B cell (primary cell): ENCODE measurements at regions not wholly inside any gene's neighbourhood (a gene's known extent, or its start where the extent isn't known, plus 50 kb on each side); places are given as distances from the start of the nearest gene placed in this dataset.

Source experiments
- ATAC-seq: fragments of 200-7000 bp; cut with Tn5 transposase; one replicate; pipeline ENCODE4 v1.10.0; 2021; ENCODE audit warnings: low read depth, mild to moderate bottlenecking, moderate number of reproducible peaks, moderate library complexity
- CTCF ChIA-PET: fragments of 350-600 bp; sonication (Branson Sonifier 250); formaldehyde crosslinking; loops from one replicate; lab custom pipeline; 2021; ENCODE audit warnings: antibody characterized with exemption, inconsistent platforms; lab: Charles Lee
- POLR2A ChIA-PET: fragments of 350-600 bp; sonication (Branson Sonifier 250); formaldehyde crosslinking; loops from one replicate; lab custom pipeline; 2021; ENCODE audit warnings: antibody characterized with exemption; lab: Charles Lee
- DNase-seq: peaks from one replicate; pipeline ENCODE4 v3.0.0; 2013
- H2AFZ ChIP-seq: 2 replicates; pipeline ENCODE4 v1.6.1; 2012; ENCODE audit warnings: mild to moderate bottlenecking, low read depth, low read length; ENCODE audit not compliant: insufficient read depth, poor library complexity, severe bottlenecking
- H3K27ac ChIP-seq, 2 donors: 1 replicate in 1 of 2; 2 replicates in 1 of 2; pipeline ENCODE4 v1.5.1; 2012 to 2013; ENCODE audit warnings: low read length in 2 of 2, mild to moderate bottlenecking in 2 of 2, moderate library complexity in 1 of 2
- H3K27me3 ChIP-seq, 4 experiments: fragments of 200-600 bp in 1 of 4; sonication (generic) in 1 of 4; replicated peaks in 1 of 4; 1 replicate in 2 of 4; 2 replicates in 2 of 4; pipeline versions ENCODE4 v1.6.1 to v1.7.0; 2013 to 2016; ENCODE audit warnings: low read length in 3 of 4, mild to moderate bottlenecking in 2 of 4, mixed read lengths in 1 of 4, moderate library complexity in 1 of 4; ENCODE audit not compliant: insufficient read depth in 4 of 4, control insufficient read depth in 3 of 4; ENCODE audit errors: control extremely low read depth in 1 of 4
- H3K36me3 ChIP-seq, 2 experiments: replicated peaks in 1 of 2; 1 replicate in 1 of 2; 2 replicates in 1 of 2; pipeline versions ENCODE4 v1.6.1 to v1.7.1; 2013; ENCODE audit warnings: low read length in 1 of 2; ENCODE audit not compliant: insufficient read depth in 2 of 2, control insufficient read depth in 1 of 2; ENCODE audit errors: control extremely low read depth in 1 of 2, extremely low read depth in 1 of 2
- H3K4me1 ChIP-seq, 2 donors: fragments of 200-600 bp in 1 of 2; sonication (generic) in 1 of 2; 1 replicate in 1 of 2; 2 replicates in 1 of 2; pipeline versions ENCODE4 v1.5.1 to v1.6.1; 2013 to 2017; ENCODE audit warnings: low read length in 2 of 2; ENCODE audit not compliant: control insufficient read depth in 2 of 2, insufficient read depth in 2 of 2
- H3K4me2 ChIP-seq: replicated peaks from 2 replicates; pipeline ENCODE3; 2012; ENCODE audit warnings: mild to moderate bottlenecking, low read depth, low read length; ENCODE audit not compliant: poor library complexity, severe bottlenecking
- H3K4me3 ChIP-seq, 5 experiments: fragments of 200-600 bp in 1 of 5; sonication (generic) in 1 of 5; 1 replicate in 3 of 5; 2 replicates in 2 of 5; pipeline versions ENCODE4 v1.5.1 to v1.7.0; 2011 to 2016; ENCODE audit warnings: low read length in 4 of 5, mild to moderate bottlenecking in 4 of 5, low read depth in 2 of 5, control low read depth in 1 of 5, moderate library complexity in 1 of 5; ENCODE audit not compliant: insufficient read depth in 1 of 5; ENCODE audit errors: control extremely low read depth in 1 of 5, extremely low read depth in 1 of 5
- H3K79me2 ChIP-seq: fragments of 200-600 bp; sonication (generic); one replicate; pipeline ENCODE4 v1.6.0; 2016; ENCODE audit warnings: low read length; ENCODE audit not compliant: control insufficient read depth, insufficient read depth
- H3K9ac ChIP-seq: fragments of 200-600 bp; sonication (generic); 2 replicates; pipeline ENCODE4 v1.6.1; 2017; ENCODE audit warnings: mild to moderate bottlenecking, low read length, moderate library complexity
- H3K9me3 ChIP-seq, 3 donors: one replicate each; pipeline versions ENCODE4 v1.6.1 to v1.7.1; 2013; ENCODE audit warnings: low read length in 2 of 3; ENCODE audit not compliant: control insufficient read depth in 2 of 3, insufficient read depth in 1 of 3; ENCODE audit errors: control extremely low read depth in 1 of 3
- H4K20me1 ChIP-seq: 2 replicates; pipeline ENCODE4 v1.6.0; 2012; ENCODE audit warnings: mild to moderate bottlenecking, low read length; ENCODE audit not compliant: insufficient read depth, control insufficient read depth, poor library complexity, severe bottlenecking
- H3K27ac Mint-ChIP-seq: one replicate; pipeline ENCODE4 v1.8.0; 2021; ENCODE audit warnings: mixed read lengths
- H3K27me3 Mint-ChIP-seq: one replicate; pipeline ENCODE4 v1.8.0; 2021; ENCODE audit warnings: mixed read lengths
- H3K4me1 Mint-ChIP-seq: one replicate; pipeline ENCODE4 v1.8.0; 2021; ENCODE audit warnings: mixed read lengths
- H3K4me3 Mint-ChIP-seq: one replicate; pipeline ENCODE4 v1.8.0; 2021; ENCODE audit warnings: mixed read lengths
- H3K9me3 Mint-ChIP-seq: one replicate; pipeline ENCODE4 v1.8.0; 2022; ENCODE audit warnings: mixed read lengths; ENCODE audit not compliant: insufficient read depth
- EZH2 ChIP-seq: IDR thresholded peaks from 2 replicates; pipeline ENCODE4 v1.6.1; 2012; ENCODE audit warnings: borderline replicate concordance, low read depth, mild to moderate bottlenecking, moderate library complexity, low read length; ENCODE audit not compliant: insufficient read depth, poor library complexity, severe bottlenecking
- whole genome bisulfite sequencing: methylation state at CpG from one replicate; pipeline ENCODE4 v1.1.5; 2013; ENCODE audit warnings: missing lambda C conversion rate; ENCODE audit not compliant: insufficient coverage; 5-methylcytosine and 5-hydroxymethylcytosine counted together
- intact Hi-C: fragments of 100-400 bp; cut with micrococcal nuclease; formaldehyde crosslinking; loops from one replicate; pipeline ENCODE4 v1.10.0; 2022
- TF ChIP-seq, protein P1 (sequence below): fragments of 200-600 bp; IDR thresholded peaks from one replicate; pipeline ENCODE4 v1.8.0; 2022; ENCODE audit warnings: antibody characterized with exemption, mild to moderate bottlenecking

DNA sequence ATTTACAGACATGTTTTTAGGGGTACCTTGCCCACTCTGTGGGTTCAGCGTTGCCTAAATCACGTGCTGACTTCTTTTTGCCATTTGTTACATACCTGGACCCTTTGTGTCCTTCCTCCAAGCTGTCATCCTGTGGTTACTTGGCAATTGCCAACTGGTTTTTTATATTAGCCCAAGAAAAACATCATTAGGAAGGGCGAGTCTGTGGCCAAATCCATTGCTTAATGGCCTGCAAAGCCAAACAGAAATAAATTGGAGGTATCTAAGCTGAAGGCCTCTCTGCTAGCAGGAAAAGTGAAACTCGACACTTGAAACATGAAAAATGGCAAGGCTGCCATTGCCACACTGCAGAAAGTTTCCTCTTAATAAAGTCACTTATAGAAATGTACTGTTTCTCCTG, 190.4 kb downstream of the NUAK1 start:
- Histone ChIP-seq H3K79me2 (no peaks in the 10 kb centered on the region), H3K27me3 (no peaks in the 10 kb centered on the region), H3K4me2 (no peak overlapping the region), H3K27ac (no peak overlapping the region), H3K9ac (no peak overlapping the region), H4K20me1 (no peaks in the 10 kb centered on the region), H3K4me1 (no peaks in the 10 kb centered on the region), H3K36me3 (no peaks in the 10 kb centered on the region), H3K4me3 (no peak overlapping the region), H2AFZ (no peak overlapping the region), H3K9me3 (peaks cover under 1 to 6% (median 2%) of the 10 kb centered on the region in 3 donors)
- Mint-ChIP-seq H3K4me3 (no peak overlapping the region), H3K27ac (no peak overlapping the region), H3K4me1 (no peaks in the 10 kb centered on the region), H3K9me3 (peaks cover 3% of the 10 kb centered on the region), H3K27me3 (no peaks in the 10 kb centered on the region)
- POLR2A ChIA-PET: no interaction called here
- TF ChIP-seq, protein P1, sequence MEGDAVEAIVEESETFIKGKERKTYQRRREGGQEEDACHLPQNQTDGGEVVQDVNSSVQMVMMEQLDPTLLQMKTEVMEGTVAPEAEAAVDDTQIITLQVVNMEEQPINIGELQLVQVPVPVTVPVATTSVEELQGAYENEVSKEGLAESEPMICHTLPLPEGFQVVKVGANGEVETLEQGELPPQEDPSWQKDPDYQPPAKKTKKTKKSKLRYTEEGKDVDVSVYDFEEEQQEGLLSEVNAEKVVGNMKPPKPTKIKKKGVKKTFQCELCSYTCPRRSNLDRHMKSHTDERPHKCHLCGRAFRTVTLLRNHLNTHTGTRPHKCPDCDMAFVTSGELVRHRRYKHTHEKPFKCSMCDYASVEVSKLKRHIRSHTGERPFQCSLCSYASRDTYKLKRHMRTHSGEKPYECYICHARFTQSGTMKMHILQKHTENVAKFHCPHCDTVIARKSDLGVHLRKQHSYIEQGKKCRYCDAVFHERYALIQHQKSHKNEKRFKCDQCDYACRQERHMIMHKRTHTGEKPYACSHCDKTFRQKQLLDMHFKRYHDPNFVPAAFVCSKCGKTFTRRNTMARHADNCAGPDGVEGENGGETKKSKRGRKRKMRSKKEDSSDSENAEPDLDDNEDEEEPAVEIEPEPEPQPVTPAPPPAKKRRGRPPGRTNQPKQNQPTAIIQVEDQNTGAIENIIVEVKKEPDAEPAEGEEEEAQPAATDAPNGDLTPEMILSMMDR: no peak
- TF ChIP-seq EZH2: no peak
- DNase-seq: no peak
- CTCF ChIA-PET: no interaction called here
- 42% methylated on average over 3 of the region's 4 CpGs for WGBS
- ATAC-seq: no peak
- intact Hi-C loops: no loop called here

DNA sequence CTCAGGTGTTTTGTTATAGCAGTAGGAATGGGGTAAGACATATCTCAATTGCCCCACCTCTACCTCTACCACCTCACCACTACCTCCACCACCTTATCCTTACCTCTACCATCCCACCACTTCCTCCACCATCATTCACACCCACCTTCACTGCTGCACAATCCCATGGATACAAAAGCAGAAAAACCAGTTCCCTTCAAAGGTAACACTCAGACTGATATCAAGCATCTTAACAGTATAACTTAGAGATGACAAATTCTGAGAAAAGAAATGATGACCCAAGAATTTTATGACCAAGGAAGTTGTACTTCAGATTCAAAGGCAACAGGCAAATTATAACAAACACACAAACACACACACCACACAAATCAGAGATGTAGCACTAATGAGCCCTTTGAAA, 189.4 kb downstream of the NUAK1 start:
- H3K9me3 ChIP-seq: peaks cover 0 to 6% (median 0%) of the 10 kb centered on the region in 3 donors
- Mint-ChIP-seq H3K27me3 (no peaks in the 10 kb centered on the region), H3K4me3 (no peak overlapping the region), H3K4me1 (no peaks in the 10 kb centered on the region), H3K9me3 (peaks cover 3% of the 10 kb centered on the region), H3K27ac (no peak overlapping the region)
- no peak overlapping the region for H3K4me2 ChIP-seq
- no peak overlapping the region for H3K9ac ChIP-seq
- H3K4me1 ChIP-seq: no peaks in the 10 kb centered on the region
- H2AFZ ChIP-seq: no peak overlapping the region
- CTCF ChIA-PET: no interaction called here
- no peaks in the 10 kb centered on the region for H4K20me1 ChIP-seq
- intact Hi-C loops: no loop called here
- H3K27ac ChIP-seq: no peak overlapping the region
- H3K27me3 ChIP-seq: no peaks in the 10 kb centered on the region
- DNase-seq (no peak), ATAC-seq (no peak)
- H3K4me3 ChIP-seq: no peak overlapping the region
- TF ChIP-seq EZH2: no peak
- TF ChIP-seq, protein P1: no peak
- POLR2A ChIA-PET: no interaction called here
- no peaks in the 10 kb centered on the region for H3K79me2 ChIP-seq
- no peaks in the 10 kb centered on the region for H3K36me3 ChIP-seq
